ENCODE measurements at regions not wholly inside any gene's neighbourhood (a gene's known extent, or its start where the extent isn't known, plus 50 kb on each side); places are given as distances from the start of the nearest gene placed in this dataset.

- TF ChIP-seq POLR2A (IDR thresholded peaks at IDR 0.05; ENCODE audit: low read depth) (no peak), EP300 (IDR thresholded peaks at IDR 0.05) (no peak), CTCF (IDR thresholded peaks at IDR 0.05) (no peak)
These were observed 261.1 kb upstream of the RFC3 start for GRCh38 chr13:33556828-33557227.

Data from esophagus muscularis mucosa (tissue), 4 donors.